Renal cortex interstitium (tissue), 11 donors: ENCODE measurements at regions not wholly inside any gene's neighbourhood (a gene's known extent, or its start where the extent isn't known, plus 50 kb on each side); places are given as distances from the start of the nearest gene placed in this dataset.
"Not testable (repeated sequence)": the region's sequence is repeated elsewhere in the genome, so short reads cannot be mapped to it uniquely, and the experiment has no call there.

Experiments used
- DNase-seq, 11 donors: peaks; one replicate each; pipeline ENCODE4 v3.0.0-alpha.2; 2013; ENCODE audit warnings: low read depth in 9 of 11, low spot score in 4 of 11; ENCODE audit errors: extremely low read depth in 1 of 11

DNA sequence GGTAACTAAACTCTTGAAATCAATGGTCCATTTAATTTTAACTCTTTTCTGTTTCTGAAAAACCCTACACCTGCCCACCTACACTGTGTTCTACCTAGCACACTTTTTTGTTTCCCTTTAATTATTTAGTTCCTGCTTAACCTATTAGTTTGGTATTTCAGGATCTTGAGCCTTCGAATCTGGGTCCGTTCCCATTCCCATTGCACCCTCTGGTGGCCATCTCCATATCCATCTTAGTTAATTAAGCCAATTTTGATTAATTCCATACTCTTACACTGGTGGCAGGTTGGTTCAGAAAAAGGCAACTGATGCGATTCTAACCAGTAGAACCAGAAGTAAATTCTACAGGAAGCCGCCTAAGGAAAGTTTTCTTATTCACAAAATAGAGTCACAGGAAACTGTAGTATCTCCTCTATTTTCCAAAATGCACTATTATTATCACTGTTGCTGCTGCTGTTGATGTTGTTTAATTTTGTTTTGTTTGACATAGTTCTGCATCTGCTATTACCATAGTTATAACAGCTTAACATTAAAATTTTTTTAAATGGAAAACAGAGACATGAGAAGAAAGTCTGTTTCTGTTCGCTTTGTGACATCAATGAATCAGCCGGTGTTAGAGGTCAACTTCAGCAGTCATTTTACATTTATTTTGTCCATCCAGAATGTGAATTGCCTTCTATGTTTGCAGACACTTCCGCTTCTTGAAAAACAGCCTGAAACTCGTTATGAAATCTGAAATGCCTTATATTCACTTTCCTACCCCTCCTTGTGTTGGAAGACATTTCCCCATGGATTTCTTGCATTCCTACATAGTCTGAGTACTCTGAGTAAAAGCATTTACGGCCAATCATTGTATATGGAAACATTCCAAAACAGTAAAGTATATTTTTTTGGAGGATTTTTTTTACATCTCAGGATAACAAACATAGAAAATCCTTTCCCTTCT lies 115.5 kb upstream of the NCAM2 start:
- peak in 7 of 11 donors; percentile 16 to 38 (median 27) for DNase-seq

DNA sequence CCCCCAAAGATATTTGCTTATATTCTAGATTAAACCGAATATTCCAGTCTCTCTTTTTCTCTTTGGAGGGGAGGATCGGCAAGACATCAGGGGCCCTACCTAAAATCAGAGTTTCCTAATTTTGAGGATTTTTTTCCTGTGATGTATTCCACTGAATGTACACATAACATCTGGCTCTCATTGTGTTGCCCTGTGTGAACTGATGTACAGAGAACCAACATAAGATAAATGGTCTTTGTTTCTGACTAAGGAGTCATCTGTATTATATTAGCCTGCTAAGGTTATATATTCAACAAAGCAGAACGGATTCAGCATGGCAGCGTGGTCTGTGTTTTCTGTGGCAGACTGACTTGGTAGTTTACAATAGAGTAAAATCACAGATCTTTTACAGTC lies 114.8 kb upstream of the NCAM2 start:
- no peak for DNase-seq

DNA sequence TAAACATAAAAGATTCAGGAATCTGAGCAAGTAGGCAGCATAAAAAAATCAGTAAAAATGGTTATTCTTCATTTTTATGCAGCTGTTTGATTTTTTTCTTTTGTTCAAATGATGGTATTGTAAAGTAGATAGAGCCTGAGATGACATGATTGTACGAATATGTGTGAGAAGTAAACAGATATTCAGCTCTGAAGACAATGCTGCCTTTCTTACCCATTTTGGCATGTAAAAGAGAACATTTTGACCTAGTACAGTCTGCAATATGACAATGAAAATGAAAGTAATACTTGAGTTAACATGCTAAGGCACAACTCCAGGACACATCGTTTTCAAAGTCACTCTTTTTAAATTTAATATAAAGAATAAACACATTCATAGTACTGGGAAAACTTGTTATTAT lies 95.7 kb upstream of the NCAM2 start:
- DNase-seq = no peak

DNA sequence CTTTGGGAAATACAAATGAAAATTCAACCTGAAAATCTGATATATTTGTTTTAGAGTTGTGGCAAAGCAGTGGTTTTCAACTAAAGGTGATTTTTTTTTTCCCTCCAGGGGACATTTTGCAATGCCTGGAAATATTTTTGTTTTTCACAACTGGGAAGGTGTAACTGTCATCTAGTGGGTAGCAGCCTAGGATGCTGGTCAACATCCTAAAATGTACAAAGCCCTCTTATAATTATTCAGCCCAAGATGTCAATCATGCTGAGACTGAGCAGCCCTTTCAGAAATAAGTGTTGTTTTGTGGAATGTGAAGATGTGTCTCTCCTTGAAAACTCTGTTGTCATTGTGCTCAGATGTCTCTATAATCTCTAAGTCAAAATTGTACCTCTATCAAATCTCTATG lies 95.2 kb upstream of the NCAM2 start:
- no peak for DNase-seq

DNA sequence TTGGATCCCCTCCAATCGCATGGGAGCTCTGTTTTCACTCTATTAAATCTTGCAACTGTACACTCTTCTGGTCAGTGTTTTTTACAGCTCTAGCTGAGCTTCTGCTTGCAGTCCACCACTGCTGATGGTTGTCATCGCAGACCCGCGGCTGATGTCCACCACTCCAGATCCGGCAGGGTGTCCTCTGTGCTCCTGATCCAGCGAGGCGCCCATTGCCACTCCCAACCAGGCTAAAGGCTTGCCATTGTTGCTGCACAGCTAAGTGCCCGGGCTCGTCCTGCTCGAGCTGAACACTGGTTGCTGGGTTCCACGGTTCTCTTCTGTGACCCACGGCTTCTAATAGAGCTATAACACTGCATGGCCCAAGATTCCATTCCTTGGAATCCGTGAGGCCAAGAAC lies 70.7 kb upstream of the NCAM2 start:
- DNase-seq = not testable (repeated sequence)

DNA sequence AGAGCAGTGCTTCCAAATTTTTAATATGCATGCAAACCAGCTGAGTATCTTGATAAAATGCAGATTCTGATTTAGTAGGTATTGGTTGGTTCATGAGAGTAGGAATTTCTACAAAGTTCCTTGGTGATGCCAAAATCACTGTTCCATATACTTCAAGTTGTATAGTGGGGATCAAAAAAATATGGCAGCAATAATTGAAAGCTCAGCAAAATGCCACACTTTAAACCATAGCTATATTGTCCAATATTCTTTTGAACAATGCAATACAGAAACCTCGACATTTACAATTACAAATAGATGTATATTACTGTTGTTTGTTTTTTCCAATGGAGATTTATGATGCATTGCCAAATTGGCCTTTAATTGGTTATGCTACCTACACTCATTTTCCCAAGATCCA lies 55.7 kb upstream of the NCAM2 start:
- DNase-seq = no peak

DNA sequence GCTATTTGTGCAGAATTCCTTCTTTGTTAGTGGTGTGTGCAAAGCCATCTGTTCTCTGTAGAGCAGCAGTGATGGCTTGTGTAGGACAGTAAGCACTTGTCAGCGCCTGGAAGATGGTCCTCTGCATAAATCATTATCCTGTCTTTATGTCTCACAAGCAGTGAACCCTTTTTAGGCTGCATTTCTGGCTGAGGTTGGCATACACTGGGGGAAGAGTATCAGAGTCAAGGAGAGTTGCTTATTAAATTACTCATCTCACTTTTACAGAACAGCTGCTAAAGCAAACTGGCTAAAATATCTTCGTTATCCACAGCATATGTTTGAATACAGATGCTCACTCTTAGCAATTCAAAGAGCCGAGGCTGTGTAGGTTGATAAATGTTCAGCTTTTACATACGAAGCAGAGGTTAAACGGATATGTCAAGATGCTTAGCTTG lies 54.6 kb upstream of the NCAM2 start:
- no peak for DNase-seq

DNA sequence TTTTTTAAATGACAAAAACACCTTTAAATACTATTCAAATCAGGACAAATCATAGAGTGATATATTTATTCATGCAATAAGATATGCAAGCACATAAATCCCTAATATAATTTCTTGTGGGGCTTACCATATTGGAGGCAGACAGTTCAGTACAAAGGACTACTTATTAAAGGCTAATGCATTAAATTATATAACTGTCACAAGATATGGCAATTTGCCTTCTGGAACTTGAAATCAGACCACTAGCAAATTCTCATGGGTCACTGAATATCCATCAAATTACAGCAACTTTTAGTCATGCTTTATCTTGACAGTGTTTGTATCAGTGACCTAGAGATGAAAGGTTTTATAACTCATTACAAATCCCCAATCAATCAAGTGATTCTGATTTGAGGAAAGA lies 54.1 kb upstream of the NCAM2 start:
- no peak for DNase-seq

DNA sequence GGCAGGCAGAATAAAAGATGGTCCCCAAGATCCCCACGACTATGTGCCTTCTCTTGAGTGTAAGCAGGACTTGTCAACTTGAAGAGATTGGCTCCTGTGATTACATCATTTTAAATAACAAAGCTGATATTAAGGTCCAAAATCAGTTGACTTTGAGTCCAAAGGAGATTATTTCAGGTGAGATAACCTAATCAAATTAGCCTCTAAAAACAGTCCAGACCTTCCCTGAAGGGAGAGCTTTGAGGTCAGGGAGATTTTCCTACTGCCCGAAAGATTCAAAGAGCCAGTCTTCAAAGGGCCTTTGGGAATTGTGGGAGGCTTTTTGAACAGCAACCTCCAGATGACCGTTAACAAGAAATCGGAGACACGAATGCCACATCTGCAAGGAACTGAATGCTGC lies 51.5 kb upstream of the NCAM2 start:
- DNase-seq = no peak
